ENCODE measurements at regions not wholly inside any gene's neighbourhood (a gene's known extent, or its start where the extent isn't known, plus 50 kb on each side); places are given as distances from the start of the nearest gene placed in this dataset.
"Not testable (repeated sequence)": the region's sequence is repeated elsewhere in the genome, so short reads cannot be mapped to it uniquely, and the experiment has no call there.

DNA sequence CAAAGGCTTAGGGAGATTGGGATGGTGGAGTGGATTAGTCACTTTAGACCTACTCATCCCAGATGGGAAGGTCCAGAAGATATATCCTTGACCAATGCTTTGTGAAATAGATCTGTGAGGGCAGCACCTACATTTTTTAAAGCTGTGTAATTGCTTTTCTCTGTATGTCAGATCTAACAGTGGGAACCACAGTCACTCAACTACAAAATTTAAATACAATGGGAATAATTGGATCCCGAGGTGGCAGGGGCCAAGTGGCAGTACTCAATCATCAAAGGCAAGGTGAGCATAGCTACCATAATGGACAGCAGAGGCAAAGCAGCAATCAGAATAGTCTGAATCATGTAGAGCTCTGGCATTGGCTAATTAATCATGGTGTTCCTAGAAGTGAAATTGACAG, 86.1 kb upstream of the PKN2 start:
- TF ChIP-seq, protein P1, sequence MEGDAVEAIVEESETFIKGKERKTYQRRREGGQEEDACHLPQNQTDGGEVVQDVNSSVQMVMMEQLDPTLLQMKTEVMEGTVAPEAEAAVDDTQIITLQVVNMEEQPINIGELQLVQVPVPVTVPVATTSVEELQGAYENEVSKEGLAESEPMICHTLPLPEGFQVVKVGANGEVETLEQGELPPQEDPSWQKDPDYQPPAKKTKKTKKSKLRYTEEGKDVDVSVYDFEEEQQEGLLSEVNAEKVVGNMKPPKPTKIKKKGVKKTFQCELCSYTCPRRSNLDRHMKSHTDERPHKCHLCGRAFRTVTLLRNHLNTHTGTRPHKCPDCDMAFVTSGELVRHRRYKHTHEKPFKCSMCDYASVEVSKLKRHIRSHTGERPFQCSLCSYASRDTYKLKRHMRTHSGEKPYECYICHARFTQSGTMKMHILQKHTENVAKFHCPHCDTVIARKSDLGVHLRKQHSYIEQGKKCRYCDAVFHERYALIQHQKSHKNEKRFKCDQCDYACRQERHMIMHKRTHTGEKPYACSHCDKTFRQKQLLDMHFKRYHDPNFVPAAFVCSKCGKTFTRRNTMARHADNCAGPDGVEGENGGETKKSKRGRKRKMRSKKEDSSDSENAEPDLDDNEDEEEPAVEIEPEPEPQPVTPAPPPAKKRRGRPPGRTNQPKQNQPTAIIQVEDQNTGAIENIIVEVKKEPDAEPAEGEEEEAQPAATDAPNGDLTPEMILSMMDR (IDR thresholded peaks at IDR 0.05) = not testable (repeated sequence)
- TF ChIP-seq POLR2AphosphoS5 (IDR thresholded peaks at IDR 0.05); POLR2A (IDR thresholded peaks at IDR 0.05); EP300 (IDR thresholded peaks at IDR 0.05; ENCODE audit: low read depth): not testable (repeated sequence)
